Mesothelial cell of epicardium (in vitro differentiated cells): ENCODE measurements at regions not wholly inside any gene's neighbourhood (a gene's known extent, or its start where the extent isn't known, plus 50 kb on each side); places are given as distances from the start of the nearest gene placed in this dataset.

ENCODE experiments used
- DNase-seq, 2 experiments: peaks; one replicate each; pipeline ENCODE4 v3.0.0; 2021; ENCODE audit warnings: low spot score in 2 of 2; ENCODE audit not compliant: unreplicated experiment in 2 of 2
- H3K27ac Mint-ChIP-seq: 2 replicates; pipeline ENCODE4 v1.8.0; 2021; ENCODE audit warnings: mixed read lengths
- H3K27me3 Mint-ChIP-seq: 2 replicates; pipeline ENCODE4 v1.8.0; 2021; ENCODE audit warnings: low read depth, mixed read lengths
- H3K36me3 Mint-ChIP-seq: 2 replicates; pipeline ENCODE4 v1.8.0; 2021; ENCODE audit warnings: mixed read lengths
- H3K4me1 Mint-ChIP-seq: 2 replicates; pipeline ENCODE4 v1.8.0; 2021; ENCODE audit warnings: mixed read lengths
- H3K4me3 Mint-ChIP-seq: 2 replicates; pipeline ENCODE4 v1.8.0; 2021; ENCODE audit warnings: mild to moderate bottlenecking, moderate library complexity, mixed read lengths
- H3K9me3 Mint-ChIP-seq: 2 replicates; pipeline ENCODE4 v1.8.0; 2021; ENCODE audit warnings: mixed read lengths
- TF ChIP-seq, protein P1 (sequence below): fragments of 200-600 bp; sonication (generic); IDR thresholded peaks from one replicate; pipeline ENCODE4 v1.5.0; 2021; ENCODE audit warnings: antibody characterized with exemption; ENCODE audit not compliant: unreplicated experiment

DNA sequence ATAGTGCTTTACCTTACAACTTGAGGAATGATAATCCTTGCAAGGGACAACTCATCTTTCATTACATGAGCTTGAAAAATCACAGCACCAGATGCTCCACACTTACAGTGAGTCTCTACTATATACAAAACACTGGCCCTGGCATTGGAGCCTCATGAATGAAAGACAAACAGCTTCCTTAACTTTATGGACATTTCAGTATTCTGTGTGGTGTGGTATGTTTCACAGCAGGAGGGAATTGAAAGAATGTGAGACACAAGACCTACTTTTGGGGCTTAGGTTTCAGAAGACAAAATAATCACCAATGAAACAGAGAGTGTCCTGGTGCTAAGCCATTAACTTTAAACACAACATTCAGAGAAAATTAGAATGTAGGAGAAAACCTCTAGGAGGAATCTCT lies 1249.6 kb downstream of the XPNPEP1 start:
- Mint-ChIP-seq H3K36me3 (no peaks in the 10 kb centered on the region), H3K9me3 (no peaks in the 10 kb centered on the region), H3K4me1 (no peaks in the 10 kb centered on the region), H3K4me3 (no peak overlapping the region), H3K27ac (no peak overlapping the region), H3K27me3 (no peaks in the 10 kb centered on the region)
- TF ChIP-seq, protein P1, sequence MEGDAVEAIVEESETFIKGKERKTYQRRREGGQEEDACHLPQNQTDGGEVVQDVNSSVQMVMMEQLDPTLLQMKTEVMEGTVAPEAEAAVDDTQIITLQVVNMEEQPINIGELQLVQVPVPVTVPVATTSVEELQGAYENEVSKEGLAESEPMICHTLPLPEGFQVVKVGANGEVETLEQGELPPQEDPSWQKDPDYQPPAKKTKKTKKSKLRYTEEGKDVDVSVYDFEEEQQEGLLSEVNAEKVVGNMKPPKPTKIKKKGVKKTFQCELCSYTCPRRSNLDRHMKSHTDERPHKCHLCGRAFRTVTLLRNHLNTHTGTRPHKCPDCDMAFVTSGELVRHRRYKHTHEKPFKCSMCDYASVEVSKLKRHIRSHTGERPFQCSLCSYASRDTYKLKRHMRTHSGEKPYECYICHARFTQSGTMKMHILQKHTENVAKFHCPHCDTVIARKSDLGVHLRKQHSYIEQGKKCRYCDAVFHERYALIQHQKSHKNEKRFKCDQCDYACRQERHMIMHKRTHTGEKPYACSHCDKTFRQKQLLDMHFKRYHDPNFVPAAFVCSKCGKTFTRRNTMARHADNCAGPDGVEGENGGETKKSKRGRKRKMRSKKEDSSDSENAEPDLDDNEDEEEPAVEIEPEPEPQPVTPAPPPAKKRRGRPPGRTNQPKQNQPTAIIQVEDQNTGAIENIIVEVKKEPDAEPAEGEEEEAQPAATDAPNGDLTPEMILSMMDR: no peak
- DNase-seq: no peak

DNA sequence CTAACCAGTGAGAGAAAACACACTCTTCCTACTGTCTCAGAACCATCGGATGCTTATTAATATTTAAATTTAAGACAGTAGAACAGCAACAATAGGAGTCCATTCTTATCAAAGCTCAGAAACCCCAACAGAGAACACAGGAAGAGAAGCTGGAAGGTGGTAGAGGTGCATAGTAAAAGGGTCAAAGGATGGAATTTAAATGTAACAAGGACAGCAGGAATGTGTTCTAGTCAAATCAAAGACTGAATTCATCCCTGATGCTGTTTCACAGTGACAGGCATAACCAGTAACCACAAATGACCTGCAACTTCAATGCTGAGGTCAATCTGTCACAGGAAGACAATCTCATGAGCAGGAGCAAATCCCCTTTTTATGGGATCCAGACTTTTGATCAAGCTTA lies 1259.7 kb downstream of the XPNPEP1 start:
- Mint-ChIP-seq H3K9me3 (no peaks in the 10 kb centered on the region), H3K36me3 (no peaks in the 10 kb centered on the region), H3K4me3 (no peak overlapping the region), H3K27ac (no peak overlapping the region), H3K27me3 (no peaks in the 10 kb centered on the region), H3K4me1 (peaks cover 7% of the 10 kb centered on the region)
- no peak for DNase-seq
- TF ChIP-seq, protein P1: no peak

DNA sequence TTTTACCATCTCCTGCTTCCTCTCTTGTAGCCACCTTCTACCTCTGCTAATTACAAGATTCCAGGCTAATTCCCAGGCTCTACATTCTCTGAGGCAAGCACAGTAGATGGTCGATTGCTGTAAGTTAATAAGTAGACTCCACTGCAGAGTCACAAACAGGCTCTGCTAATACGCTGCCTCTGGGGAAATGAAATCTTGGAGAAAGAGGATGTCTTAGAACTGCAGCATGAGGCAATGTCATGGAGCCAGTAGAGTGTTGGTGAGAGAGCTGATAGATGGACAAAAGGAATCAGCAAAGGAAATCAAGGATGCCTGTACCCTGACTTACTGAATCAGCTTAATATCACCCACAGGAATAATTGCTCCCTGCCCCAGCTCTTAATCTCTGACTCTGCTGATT lies 1260.3 kb downstream of the XPNPEP1 start:
- Mint-ChIP-seq H3K4me1 (peaks cover 7% of the 10 kb centered on the region), H3K4me3 (no peak overlapping the region), H3K27me3 (no peaks in the 10 kb centered on the region), H3K9me3 (no peaks in the 10 kb centered on the region), H3K27ac (no peak overlapping the region), H3K36me3 (no peaks in the 10 kb centered on the region)
- TF ChIP-seq, protein P1: no peak
- DNase-seq: no peak

DNA sequence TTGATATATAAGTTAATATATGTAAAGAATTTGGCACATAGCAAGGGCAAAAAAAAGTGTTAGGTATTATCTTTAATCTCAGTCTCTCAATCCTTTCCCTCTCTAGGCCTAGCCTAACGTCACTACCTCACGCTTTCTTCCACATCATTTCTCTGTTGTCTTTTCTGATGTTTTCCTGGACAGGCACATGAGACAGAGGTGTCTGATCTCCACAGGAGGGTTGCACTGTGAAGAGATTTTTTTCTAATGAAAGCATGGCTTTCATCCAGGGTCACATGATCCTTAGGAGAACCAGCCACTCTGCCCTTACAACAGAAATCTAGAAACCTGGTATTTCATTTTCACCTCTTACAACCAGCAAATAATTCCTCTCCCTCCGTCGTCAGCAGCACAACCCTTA lies 1268.3 kb downstream of the XPNPEP1 start:
- no peak for DNase-seq
- Mint-ChIP-seq H3K27ac (no peak overlapping the region), H3K27me3 (no peaks in the 10 kb centered on the region), H3K9me3 (no peaks in the 10 kb centered on the region), H3K4me3 (no peak overlapping the region), H3K4me1 (no peaks in the 10 kb centered on the region), H3K36me3 (no peaks in the 10 kb centered on the region)
- TF ChIP-seq, protein P1: no peak

DNA sequence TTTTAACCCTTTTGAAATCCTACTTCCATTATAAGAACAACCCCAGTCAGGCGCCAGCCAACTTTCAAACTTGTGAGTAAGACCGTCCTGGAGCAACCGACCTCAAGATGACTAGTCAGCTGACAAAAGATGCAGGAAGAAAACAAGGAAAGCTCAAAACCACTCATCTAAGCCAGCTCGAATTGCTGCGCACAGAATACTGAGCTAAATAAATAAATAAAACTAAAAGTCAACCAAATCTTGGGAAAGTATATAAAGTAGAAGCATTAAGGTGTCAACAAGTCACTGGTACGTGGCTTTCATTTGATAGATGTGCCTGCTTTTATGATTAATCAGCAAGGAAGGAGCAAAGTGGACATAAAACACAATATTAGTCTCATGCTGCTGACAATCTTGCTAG lies 1269.8 kb downstream of the XPNPEP1 start:
- Mint-ChIP-seq H3K4me1 (no peaks in the 10 kb centered on the region), H3K27me3 (no peaks in the 10 kb centered on the region), H3K4me3 (no peak overlapping the region), H3K36me3 (no peaks in the 10 kb centered on the region), H3K9me3 (no peaks in the 10 kb centered on the region), H3K27ac (no peak overlapping the region)
- TF ChIP-seq, protein P1: no peak
- no peak for DNase-seq

DNA sequence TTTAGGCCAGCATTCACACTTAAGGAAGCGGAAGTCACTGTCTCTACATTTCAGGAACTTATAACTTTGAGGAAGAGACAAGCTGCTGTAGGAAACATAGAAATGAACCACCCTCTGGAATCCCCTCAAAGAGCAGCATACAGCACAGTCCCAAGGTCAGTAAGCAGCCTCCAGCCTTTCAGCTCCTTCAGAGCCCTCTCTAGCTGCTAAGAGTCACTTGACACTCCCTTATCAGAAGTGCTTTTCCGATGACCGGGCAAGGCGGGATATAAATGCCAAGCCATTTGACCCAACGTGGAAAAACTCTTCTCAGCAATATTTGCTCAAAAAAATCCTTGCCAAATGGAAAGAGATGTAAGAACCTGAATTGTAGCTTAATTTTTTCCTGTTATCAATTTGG lies 1284.3 kb downstream of the XPNPEP1 start:
- TF ChIP-seq, protein P1: no peak
- Mint-ChIP-seq H3K27ac (no peak overlapping the region), H3K9me3 (peaks cover 11% of the 10 kb centered on the region), H3K36me3 (no peaks in the 10 kb centered on the region), H3K27me3 (peaks cover 5% of the 10 kb centered on the region), H3K4me3 (no peak overlapping the region), H3K4me1 (peaks cover 2% of the 10 kb centered on the region)
- DNase-seq: no peak
